Activated T-cell treated with anti-CD3 and anti-CD28 coated beads for 24 hours (primary cell): ENCODE measurements at regions not wholly inside any gene's neighbourhood (a gene's known extent, or its start where the extent isn't known, plus 50 kb on each side); places are given as distances from the start of the nearest gene placed in this dataset.

Experiments
- DNase-seq: peaks from one replicate; pipeline ENCODE4 v3.0.0-alpha.2; 2020; ENCODE audit warnings: low read depth

DNA sequence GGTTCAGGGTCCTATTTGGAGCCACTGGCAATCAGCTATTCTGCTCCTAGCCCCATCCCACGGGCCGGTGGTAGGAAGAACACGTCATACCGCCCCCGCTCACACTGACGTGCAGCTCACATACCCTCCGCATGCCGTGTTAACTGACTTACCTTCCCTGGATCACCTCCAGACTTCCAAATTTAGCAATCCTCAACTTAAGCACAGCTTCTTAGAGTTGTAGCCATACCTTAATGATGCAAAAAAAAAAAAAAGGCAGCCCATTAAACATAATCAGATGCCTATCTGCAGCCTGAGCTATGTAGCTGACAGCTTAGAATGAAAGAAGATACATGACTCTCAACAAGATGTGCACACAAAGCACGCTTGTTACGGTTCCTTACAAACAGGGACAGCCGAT lies 93.0 kb downstream of the IRX2 start:
- DNase-seq, result no peak

- no peak for DNase-seq
These were observed 94.3 kb downstream of the IRX2 start for GRCh38 chr5:2657151-2657550.

GRCh38 chr5:2656206-2656605 lies 95.3 kb downstream of the IRX2 start:
- DNase-seq, result no peak

GRCh38 chr5:2653991-2654390 lies 97.5 kb downstream of the IRX2 start:
- DNase-seq, result no peak

- DNase-seq, result no peak
These were observed 100.4 kb downstream of the IRX2 start for GRCh38 chr5:2651116-2651515.

DNA sequence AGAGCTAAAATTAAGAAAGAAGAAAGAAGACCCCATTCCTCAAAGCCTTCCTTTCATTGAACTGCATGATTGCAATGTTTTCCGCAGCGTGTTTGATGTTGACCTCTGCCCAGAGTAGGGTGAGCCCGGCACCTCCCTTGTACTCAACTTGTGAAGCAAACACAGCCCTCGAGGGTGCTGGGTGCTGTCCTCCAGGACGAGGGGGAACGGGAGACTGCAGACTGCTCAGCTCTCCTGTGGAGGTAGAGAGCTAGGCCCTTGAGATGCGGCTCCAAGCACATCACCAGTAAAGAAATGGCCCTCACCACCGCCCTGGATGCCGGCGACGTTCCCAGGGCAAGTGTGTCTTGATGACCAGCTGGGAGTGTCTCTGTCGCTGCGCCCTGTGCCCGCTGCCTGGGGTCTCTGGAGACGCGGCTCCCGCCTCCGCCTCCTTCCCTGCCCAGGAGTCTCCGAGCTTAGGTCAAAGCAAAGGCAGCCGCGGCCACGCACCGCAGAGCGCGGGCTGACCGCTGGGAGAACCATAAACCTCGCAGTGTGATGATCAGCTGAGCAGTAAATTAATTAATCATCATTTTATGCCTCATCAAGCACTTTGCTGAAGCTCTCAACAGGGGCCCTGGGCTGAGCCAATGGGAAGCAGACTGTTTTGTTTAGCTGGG lies 108.7 kb downstream of the IRX2 start:
- DNase-seq, result no peak

GRCh38 chr5:2640717-2641116 lies 110.8 kb downstream of the IRX2 start:
- no peak for DNase-seq

GRCh38 chr5:2639425-2639824 lies 112.1 kb downstream of the IRX2 start:
- no peak for DNase-seq

GRCh38 chr5:2634399-2635176 lies 116.9 kb downstream of the IRX2 start:
- no peak for DNase-seq

DNA sequence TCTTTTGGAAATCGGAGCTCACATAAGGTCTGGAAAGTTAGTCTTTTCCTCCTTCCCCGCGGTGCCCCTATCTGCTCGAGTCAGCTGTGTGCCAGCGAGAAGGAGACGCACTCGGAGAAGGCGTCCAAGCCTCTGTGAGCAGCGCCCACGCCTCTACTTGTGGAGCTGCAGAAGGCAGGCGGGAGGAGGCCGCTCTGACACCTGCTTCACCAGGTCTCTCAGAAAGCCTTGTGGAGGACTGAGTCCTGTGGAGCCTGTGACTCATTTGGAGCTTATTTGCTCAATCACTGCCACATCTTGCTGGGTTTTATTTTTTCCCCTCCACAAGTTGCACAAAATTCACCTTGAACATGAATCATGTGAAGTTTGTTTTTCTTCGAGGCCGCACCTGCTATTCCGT lies 117.5 kb downstream of the IRX2 start:
- DNase-seq, result no peak

- DNase-seq, result no peak
These were observed 119.7 kb downstream of the IRX2 start for GRCh38 chr5:2631758-2632157.

DNA sequence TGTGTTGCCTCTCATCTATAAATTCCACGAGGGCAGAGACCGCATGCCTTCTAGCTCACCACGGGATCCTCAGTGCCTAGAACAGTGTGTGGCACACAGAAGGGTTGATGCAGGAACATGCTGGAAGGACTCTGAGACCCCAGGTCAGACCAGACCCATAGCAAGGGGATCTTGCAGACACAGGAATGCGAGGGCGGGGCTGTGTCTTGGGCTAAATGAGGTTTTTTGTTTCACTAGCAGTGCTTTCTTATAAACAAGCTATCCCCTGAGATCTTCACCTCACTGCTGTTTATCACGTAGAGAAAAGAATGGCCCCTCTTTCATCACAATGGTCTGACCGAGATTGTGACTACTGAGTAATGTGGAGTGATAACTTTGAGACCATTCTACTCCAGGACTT lies 122.4 kb downstream of the IRX2 start:
- no peak for DNase-seq

- no peak for DNase-seq
These were observed 123.6 kb downstream of the IRX2 start for GRCh38 chr5:2627867-2628266.

DNA sequence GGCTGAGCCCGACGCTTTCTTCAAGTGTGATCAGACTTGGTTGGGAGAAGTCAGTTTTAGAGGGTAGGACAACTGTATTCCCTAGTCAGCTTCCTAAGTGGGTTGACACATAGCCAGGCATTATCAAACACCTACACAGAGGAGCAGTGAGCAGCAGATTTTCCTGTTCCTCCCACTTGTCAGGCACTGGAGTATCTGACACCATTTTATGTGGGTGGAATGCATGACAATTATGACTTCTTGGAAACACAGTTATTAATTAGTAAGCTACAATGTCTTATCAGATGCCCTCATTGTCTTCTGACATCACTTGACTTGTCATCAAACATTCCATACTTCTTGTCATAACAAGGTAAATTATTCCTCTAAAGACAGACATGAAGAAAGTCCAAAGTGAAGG lies 124.9 kb downstream of the IRX2 start:
- no peak for DNase-seq

DNA sequence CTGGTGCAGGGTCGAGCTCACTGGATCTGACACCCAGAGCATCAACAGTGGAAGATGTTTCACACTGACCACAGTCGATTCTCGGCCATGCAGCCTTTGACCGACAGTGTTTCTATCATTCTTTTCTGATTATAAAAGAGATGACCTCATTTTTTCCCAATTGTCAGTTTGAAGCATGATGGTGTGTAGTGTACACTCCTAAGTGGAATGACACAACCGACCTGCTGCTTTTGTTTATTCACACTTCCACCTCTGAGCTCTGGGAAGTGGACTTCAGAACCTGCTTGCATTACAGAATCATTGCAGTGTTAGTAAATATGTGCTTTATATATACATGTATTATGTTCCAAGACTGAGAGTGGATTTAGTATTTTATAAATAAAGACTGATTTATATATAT lies 128.6 kb downstream of the IRX2 start:
- no peak for DNase-seq

GRCh38 chr5:2621631-2622030 lies 129.8 kb downstream of the IRX2 start:
- no peak for DNase-seq

GRCh38 chr5:2619216-2619615 lies 132.3 kb downstream of the IRX2 start:
- no peak for DNase-seq

DNA sequence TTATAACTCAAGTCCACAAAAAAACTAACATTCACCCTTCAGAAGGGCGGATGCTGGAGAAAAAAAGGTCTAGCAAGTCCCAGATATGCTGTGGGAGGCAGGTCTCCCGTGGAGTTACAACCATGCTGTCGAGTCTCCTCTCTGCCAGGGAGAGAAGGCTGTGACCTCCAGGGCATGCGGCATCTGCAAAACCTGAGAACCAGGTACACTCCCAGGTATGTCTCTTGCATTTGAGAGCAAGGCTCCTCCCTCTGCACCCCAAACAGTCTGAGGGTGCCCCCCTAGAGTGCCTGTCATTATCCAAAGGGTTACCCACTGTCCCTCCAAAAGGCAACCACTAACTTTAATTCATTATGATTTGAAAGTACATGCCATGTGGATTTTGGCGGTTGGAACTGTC lies 134.0 kb downstream of the IRX2 start:
- DNase-seq, result no peak

GRCh38 chr5:2615917-2616316 lies 135.6 kb downstream of the IRX2 start:
- DNase-seq, result no peak

DNA sequence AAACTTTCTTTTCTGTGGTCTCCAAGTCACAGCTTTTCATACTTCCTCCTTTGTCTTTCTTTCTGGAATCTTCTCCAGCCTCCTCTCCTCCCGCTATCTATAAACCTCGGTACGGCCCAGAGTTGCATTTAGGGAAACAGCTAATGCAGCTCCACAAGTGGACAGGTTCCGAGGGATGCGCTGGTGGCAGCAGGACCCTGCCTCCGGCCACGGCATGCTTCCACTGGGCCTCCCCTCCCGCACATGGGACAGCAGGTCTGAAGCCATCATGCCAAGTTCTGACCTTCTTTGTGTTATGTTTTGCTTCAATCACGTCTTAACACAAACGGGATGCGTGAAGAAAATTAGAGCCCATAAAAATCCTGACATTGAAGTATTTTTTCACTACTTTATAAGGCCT lies 136.9 kb downstream of the IRX2 start:
- DNase-seq, result no peak

DNA sequence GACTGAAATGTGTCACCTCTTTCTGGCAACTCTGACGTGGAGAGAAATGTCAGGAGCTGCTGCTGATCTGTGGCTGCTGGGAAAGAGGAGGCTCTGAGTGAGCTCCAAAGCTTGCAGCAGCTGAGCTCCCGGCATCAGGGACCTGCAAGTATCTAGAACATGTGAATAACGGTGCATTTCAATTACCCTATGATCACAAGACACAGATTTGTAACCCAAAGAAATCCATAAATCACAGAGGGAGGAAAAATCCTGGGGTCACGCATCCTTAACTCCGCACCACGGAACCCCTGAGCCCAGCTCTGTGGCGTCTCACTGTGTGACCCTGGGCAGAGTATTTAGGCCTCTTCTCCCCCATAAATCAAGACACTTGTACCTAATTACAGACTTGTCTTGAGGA lies 139.8 kb downstream of the IRX2 start:
- no peak for DNase-seq

DNA sequence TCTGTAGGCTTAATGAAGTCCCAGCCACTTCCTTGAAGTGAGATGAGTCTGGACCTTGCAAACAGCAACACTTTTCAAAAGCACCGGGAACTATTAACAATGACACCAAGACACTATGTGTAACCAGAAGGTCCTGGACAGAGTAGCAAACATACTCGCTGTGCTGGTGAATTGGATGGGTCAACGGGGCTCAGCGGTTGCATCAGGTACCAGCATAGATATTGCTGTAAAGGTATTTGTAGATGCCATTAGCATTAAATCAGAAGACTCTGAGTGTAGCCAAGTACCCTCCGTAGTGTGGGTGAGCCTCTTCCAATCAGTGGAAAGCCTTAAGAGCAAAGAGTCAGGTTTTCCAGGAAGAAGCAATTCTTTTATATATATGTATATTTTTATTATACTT lies 140.5 kb downstream of the IRX2 start:
- no peak for DNase-seq

- no peak for DNase-seq
These were observed 143.1 kb downstream of the IRX2 start for GRCh38 chr5:2608391-2608790.

DNA sequence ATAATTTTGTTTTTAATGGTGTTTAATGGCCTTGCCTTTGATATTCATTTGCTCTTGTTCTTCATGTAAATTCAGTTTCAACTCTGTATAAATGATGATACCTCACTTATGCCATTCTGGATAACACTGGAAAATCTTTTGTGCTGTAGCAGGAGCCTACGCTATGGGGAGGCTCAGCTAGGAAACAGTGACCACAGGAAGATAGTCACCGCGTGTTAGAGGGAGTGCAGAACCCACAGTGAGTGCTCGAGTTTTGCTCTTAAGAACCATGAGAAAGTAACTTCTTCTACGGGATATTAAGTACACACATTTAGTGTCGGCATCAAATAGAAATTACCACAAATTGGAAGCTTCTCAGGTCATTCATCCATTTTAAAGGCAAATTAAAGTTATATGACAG lies 143.9 kb downstream of the IRX2 start:
- no peak for DNase-seq
